ENCODE measurements at regions not wholly inside any gene's neighbourhood (a gene's known extent, or its start where the extent isn't known, plus 50 kb on each side); places are given as distances from the start of the nearest gene placed in this dataset.

DNA sequence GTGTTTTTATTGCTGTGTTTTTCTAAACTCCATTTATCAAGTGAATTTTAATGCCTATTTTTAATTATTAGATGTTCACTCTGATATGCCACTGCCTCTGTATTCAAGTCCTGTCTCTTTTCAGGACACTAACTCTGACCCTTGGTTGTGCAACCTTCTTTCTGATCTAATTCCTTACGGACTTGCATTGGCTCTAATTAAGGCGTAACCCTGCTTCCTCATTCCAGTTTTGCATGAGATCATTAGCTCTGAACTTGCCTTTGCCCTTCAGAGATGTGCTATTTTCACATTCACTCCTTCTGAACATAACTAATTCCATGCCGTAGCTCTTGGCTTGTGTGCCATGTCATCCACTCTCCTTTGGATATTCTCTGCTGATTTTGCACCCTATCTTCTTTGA lies 162.5 kb upstream of the TMEFF2 start:
- no peak for DNase-seq

GRCh38 chr2:192354512-192355244 lies 159.9 kb upstream of the TMEFF2 start:
- DNase-seq = no peak

DNA sequence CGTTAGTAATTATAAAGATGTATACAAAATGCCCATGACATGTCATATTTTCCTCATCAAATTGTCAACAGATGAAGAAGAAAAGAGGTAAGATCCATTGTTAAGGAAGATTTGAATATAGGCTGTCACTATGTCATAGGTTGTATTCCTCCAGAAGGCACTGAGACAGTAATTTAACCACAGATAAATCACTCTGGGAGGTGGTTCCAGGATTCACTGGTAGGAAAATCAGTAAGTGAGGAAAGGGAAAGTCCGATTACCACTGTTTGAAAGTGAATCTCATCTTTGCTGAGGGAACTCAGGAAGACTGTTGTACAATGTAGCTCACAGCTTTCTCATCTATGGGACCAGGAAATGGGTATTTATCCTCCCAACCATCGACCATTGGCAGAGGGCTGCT lies 152.8 kb upstream of the TMEFF2 start:
- no peak for DNase-seq

DNA sequence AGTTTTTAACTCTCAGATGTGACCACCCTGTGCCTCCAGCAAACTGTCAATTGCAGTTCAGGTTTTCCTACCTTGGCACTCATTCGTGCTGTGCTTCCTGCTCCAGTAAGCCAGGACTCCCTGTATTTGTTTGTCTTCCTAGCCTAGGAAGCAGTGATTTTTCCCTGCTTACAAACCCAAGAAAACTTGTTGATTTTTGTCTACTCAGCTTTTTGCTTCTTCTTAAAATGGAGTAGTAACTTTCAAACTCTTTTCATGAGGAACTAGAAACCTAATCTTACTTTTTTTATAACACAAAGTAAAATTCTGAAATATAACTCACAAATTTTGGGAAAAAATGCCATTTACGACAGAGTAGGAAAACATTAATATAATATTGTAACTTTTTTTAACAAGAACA lies 150.6 kb upstream of the TMEFF2 start:
- no peak for DNase-seq

- no peak for DNase-seq
These were observed 138.9 kb upstream of the TMEFF2 start for GRCh38 chr2:192333642-192334041.

GRCh38 chr2:192328297-192328696 lies 133.6 kb upstream of the TMEFF2 start:
- DNase-seq = no peak

GRCh38 chr2:192327576-192327975 lies 132.8 kb upstream of the TMEFF2 start:
- no peak for DNase-seq

- no peak for DNase-seq
These were observed 120.8 kb upstream of the TMEFF2 start for GRCh38 chr2:192315543-192315942.

DNA sequence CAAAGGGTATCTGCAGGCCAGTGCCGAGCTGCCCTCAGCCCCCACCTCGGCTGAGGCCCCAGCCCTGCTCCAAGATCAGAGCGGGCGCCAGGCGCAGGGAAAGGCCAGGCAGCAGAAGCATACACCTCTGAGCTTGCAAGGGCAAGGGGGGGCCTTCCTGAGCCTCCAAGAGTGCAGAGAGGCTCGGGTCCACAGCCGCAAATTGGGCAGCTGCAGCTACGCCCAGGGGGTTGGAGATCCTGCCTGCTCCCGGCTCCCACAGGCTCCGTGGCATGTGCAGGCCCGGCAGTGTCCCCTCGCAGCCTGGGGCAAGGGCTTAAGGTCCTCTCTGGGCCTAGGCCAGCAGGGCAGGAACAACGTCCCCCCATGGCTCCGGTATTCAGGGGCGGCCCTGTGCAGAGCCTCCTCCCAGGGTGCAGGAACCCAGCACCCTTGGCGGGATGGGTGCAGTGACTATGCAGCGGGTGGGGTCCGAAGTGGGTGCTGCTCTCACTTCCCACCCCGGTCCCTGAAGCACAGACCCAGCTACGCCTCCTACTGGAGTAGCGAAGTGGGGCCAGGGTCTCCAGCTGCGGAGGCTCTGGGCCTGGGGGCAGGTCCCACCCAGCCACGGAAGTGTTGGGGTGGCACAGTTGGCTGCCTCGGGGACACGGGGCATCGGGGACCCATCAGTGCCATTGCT lies 120.2 kb upstream of the TMEFF2 start:
- DNase-seq = no peak

DNA sequence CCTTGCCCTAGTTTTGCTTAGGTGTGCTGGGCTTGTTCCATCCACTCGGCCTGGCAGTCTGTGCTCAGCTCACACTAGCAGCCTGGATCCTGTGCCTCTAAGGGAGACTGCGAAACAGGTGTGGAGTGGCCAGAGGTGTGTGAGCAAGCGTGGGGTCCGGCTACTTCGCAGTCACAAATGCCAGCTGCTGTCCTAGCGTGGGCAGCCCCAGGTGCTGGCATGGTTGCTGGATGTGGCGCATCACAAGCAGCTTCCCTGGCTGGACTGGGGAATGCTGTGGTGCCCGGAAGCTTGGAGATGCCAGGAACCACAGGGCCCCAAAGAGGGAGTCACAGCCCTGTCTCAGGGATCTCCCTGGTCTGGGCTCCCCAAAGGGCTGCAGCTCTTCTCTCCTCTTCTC lies 119.0 kb upstream of the TMEFF2 start:
- DNase-seq = no peak

DNA sequence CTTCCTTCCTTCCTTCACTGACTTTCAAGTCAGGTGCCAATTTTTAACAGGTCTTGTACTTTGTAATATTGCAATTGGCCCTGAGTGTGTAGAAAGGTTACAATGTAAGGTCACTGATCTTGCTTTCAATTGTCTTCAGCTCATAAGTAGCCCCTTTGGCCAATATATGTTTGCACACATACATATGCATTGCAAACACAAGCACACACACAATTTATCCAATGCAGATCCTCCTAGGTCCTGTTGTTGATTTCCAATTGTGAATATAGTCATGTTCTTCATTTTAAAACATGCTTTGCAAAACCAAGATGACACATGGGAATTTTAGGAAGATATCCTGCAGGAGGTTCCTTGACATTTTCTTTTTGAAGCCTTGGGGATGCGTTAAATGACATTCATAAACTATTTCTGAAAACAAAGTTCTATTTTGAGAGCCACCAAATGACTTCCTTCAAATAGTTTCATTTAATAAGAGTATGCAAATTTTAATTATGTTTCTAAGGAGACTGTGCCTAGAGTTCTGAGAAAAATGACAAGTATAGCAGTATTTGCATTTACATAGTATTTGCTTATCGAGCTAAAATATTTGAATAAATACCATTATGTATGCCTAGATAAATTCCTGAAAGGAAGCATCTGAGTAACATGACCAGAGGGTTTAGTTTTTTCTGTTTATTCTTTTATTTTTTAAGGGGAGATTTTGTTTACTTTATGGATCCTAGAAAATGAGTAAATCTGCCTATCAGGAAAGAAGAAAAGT lies 117.1 kb upstream of the TMEFF2 start:
- DNase-seq = no peak

- no peak for DNase-seq
These were observed 112.8 kb upstream of the TMEFF2 start for GRCh38 chr2:192307530-192307929.

GRCh38 chr2:192298664-192299063 lies 103.9 kb upstream of the TMEFF2 start:
- DNase-seq = no peak

GRCh38 chr2:192292478-192292877 lies 97.7 kb upstream of the TMEFF2 start:
- DNase-seq = no peak

- no peak for DNase-seq
These were observed 93.6 kb upstream of the TMEFF2 start for GRCh38 chr2:192288295-192288694.

GRCh38 chr2:192286093-192286701 lies 91.5 kb upstream of the TMEFF2 start:
- no peak for DNase-seq

DNA sequence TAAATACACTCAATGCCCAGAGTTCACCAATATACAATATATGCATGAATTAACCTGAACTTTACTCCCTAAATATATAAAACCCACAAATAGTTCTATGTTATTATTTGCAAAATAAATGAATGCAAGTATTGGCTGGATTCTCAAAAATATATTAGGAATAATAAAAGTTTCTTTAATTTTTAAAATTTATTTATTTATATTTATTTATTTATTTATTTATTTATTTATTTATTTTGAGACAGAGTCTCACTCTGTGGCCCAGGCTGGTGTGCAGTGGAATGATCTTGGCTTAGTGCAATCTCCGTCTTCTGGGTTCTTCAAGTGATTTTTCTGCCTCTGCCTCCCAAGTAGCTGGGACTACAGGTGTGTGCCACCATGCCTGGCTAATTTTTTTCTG lies 88.7 kb upstream of the TMEFF2 start:
- DNase-seq = no peak

- no peak for DNase-seq
These were observed 84.0 kb upstream of the TMEFF2 start for GRCh38 chr2:192278701-192279100.

- no peak for DNase-seq
These were observed 82.9 kb upstream of the TMEFF2 start for GRCh38 chr2:192277494-192278109.

GRCh38 chr2:192275632-192276031 lies 80.9 kb upstream of the TMEFF2 start:
- no peak for DNase-seq

DNA sequence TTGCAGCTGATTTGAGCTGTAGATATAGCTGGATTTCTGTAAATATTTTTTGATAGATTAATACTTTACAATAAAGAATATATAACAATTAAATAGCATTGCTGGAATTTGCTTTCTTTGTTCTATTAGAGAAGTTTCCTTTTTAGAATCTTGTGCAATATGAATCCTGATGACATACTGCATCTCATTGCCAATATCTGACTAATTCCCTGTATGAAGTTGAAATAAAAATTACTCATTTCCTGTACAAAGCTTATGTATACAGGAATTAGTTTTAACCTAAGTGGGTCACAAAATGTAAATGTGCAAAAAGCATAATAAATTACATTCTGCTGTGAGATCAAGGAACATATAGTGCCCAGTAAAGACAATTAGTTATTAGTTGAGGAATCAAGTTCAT lies 72.8 kb upstream of the TMEFF2 start:
- no peak for DNase-seq

DNA sequence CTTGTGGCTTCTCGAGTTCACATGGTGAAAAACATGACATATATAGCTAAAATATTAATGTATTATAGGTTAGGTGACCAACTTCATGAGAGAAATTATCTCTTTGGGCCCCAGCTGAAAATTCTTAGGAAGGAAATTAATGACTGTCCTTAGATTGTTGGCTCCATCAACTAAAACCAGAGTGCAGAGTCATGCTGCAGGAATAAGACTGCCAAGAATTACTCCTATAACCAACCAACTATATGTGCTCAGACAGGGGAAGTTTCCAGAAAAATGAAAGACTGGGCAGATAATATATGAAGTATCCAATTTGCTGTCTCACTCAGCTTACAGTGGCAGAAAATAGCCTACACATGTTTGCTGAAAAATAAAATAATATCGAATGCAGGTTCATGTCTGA lies 71.0 kb upstream of the TMEFF2 start:
- DNase-seq = no peak

DNA sequence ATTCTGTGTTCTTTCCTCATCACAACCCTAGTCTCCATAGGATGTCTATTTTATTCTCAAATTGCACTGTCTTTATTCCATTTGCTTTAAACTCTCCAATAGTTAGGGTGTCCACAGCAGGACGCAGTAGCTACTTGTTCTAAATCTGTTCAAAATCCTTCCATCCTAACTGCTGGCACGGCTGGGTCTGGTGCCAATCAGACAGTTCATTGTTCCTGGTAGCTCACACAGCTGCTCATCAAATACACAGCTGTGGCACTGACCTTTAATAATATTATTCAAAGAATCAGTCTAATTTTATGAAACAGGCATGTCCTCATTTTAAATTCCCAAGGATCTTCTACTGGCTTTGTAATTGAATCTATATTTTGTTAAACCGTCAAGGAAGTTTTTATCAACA lies 59.7 kb upstream of the TMEFF2 start:
- DNase-seq = no peak
